Hepatocyte (in vitro differentiated cells): ENCODE measurements at regions not wholly inside any gene's neighbourhood (a gene's known extent, or its start where the extent isn't known, plus 50 kb on each side); places are given as distances from the start of the nearest gene placed in this dataset.

Experiments
- EZH2 ChIP-seq: fragments of 200-600 bp; sonication (generic); IDR thresholded peaks from 2 replicates; pipeline ENCODE4 v1.6.1; 2016; ENCODE audit warnings: antibody characterized with exemption, mild to moderate bottlenecking, borderline replicate concordance
- TF ChIP-seq, protein P1 (sequence below): fragments of 200-600 bp; sonication (generic); IDR thresholded peaks from 2 replicates; pipeline ENCODE4 v1.5.1; 2016; ENCODE audit warnings: antibody characterized with exemption, mild to moderate bottlenecking; ENCODE audit not compliant: poor library complexity

DNA sequence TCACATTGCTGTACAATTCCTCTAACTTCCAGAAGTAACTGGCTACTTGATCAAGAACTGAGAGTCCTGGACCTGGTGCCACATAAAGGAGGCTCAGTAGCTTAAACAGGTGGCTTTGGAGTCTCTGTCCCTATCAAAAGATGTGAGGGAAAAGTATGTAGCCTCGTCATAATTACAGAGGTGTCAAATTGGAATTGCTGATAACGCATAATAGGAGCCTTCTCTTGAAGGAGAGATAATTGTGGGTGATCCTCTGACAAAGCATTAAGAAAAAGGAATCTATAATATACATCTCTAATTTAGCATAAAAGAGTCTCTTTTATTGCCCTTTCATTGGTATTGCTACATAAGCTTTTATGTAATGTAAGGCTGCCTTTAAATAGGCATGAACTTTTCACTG lies 1246.4 kb upstream of the CDH9 start:
- TF ChIP-seq, protein P1, sequence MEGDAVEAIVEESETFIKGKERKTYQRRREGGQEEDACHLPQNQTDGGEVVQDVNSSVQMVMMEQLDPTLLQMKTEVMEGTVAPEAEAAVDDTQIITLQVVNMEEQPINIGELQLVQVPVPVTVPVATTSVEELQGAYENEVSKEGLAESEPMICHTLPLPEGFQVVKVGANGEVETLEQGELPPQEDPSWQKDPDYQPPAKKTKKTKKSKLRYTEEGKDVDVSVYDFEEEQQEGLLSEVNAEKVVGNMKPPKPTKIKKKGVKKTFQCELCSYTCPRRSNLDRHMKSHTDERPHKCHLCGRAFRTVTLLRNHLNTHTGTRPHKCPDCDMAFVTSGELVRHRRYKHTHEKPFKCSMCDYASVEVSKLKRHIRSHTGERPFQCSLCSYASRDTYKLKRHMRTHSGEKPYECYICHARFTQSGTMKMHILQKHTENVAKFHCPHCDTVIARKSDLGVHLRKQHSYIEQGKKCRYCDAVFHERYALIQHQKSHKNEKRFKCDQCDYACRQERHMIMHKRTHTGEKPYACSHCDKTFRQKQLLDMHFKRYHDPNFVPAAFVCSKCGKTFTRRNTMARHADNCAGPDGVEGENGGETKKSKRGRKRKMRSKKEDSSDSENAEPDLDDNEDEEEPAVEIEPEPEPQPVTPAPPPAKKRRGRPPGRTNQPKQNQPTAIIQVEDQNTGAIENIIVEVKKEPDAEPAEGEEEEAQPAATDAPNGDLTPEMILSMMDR, result no peak
- no peak for TF ChIP-seq EZH2
